ENCODE measurements at regions not wholly inside any gene's neighbourhood (a gene's known extent, or its start where the extent isn't known, plus 50 kb on each side); places are given as distances from the start of the nearest gene placed in this dataset.

DNA sequence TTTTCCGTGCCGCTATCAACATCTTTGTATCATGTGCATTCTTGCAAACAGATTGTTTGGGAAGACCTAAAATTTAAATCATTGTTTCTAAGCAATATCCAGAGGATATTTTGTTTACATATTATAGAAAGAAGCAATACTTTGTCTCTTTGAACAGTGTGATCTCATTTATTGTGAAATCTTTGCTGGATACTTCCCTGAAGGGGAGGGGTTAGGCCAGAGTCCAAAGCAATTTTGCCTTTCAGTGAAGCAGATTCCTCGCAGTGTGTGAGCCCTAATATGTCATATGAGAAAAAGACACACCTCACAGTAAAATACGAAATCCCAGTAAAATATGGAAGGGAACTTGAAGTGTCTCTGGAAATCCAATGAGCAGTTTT lies 158.7 kb upstream of the SLCO3A1 start:
- TF ChIP-seq, protein P1, sequence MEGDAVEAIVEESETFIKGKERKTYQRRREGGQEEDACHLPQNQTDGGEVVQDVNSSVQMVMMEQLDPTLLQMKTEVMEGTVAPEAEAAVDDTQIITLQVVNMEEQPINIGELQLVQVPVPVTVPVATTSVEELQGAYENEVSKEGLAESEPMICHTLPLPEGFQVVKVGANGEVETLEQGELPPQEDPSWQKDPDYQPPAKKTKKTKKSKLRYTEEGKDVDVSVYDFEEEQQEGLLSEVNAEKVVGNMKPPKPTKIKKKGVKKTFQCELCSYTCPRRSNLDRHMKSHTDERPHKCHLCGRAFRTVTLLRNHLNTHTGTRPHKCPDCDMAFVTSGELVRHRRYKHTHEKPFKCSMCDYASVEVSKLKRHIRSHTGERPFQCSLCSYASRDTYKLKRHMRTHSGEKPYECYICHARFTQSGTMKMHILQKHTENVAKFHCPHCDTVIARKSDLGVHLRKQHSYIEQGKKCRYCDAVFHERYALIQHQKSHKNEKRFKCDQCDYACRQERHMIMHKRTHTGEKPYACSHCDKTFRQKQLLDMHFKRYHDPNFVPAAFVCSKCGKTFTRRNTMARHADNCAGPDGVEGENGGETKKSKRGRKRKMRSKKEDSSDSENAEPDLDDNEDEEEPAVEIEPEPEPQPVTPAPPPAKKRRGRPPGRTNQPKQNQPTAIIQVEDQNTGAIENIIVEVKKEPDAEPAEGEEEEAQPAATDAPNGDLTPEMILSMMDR (IDR thresholded peaks at IDR 0.05) = no peak
- Mint-ChIP-seq H3K9me3 (no peaks in the 10 kb centered on the region), H3K36me3 (ENCODE audit: low read depth) (no peaks in the 10 kb centered on the region), H3K27me3 (ENCODE audit: low read depth, poor library complexity) (peaks cover 2% of the 10 kb centered on the region), H3K27ac (no peak overlapping the region), H3K4me1 (peaks cover 17% of the 10 kb centered on the region), H3K4me3 (no peak overlapping the region)
- DNase-seq = no peak

DNA sequence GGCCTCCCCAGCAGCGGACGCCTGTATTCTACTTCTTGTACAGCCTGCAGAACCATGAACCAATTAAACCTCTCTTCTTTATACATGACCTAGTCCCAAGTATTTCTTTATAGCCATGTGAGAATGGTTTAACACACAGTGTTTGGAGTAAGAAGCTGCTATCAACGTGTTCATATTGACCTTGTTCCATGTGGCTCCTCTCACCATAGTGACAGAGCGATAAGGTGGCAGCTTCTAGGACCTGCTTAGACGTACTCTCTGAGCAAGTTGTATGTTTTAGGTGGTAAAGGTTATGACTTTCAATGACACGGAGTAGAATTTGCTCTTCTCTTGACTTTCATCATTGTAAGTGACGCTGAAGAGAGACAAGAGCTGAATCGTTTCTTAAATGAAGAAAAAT lies 157.7 kb upstream of the SLCO3A1 start:
- no peak for DNase-seq
- H3K36me3 Mint-ChIP-seq (ENCODE audit: low read depth) = no peaks in the 10 kb centered on the region
- TF ChIP-seq, protein P1 (IDR thresholded peaks at IDR 0.05) = no peak
- no peaks in the 10 kb centered on the region for H3K9me3 Mint-ChIP-seq
- no peak overlapping the region for H3K27ac Mint-ChIP-seq
- H3K4me1 Mint-ChIP-seq = peaks cover 17% of the 10 kb centered on the region
- no peak overlapping the region for H3K4me3 Mint-ChIP-seq
- peaks cover 2% of the 10 kb centered on the region for H3K27me3 Mint-ChIP-seq (ENCODE audit: low read depth, poor library complexity)

DNA sequence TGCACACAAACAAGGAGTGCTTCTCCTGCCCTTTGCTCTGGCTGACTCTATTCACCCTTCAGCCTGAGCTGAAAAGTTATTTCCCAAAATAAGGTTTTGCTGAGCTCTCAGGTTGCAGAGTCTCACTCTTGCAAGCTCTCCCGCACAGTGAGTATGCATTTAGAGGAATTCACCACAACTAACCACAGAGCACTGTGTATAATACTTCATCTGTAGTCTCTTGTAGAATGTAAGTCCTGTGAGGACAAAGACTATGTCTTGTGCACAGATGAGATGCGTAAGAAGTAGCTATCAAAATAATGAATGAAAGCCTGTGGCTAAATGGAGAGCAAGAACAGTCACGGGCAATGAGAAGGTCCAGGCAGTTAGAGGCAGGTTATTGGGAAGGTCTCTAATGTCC lies 156.5 kb upstream of the SLCO3A1 start:
- H3K27me3 Mint-ChIP-seq (ENCODE audit: low read depth, poor library complexity) = peaks cover 2% of the 10 kb centered on the region
- no peaks in the 10 kb centered on the region for H3K9me3 Mint-ChIP-seq
- TF ChIP-seq, protein P1 (IDR thresholded peaks at IDR 0.05) = no peak
- H3K36me3 Mint-ChIP-seq (ENCODE audit: low read depth) = no peaks in the 10 kb centered on the region
- no peak overlapping the region for H3K4me3 Mint-ChIP-seq
- H3K27ac Mint-ChIP-seq = peak overlapping the region; percentile 73
- no peak for DNase-seq
- H3K4me1 Mint-ChIP-seq = peaks cover 17% of the 10 kb centered on the region

DNA sequence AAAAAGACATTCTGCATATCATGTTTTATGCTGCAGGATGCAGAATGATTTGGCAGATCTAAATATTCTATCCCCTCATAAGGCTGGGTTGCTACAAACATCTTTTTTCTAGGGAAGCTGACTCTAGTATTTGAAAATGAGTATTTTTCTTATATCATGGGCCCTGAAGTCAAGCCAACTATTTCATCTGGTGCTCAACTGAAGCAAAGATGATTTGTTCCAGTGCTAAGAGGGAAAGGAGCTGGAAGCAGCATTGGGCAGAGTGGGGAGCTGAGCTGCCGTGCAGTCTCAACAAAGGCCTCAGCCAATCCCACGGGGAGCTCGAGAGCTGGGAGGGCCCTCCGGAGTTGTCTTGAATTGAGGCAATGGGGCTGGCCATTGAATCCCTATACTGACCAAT lies 155.3 kb upstream of the SLCO3A1 start:
- DNase-seq = no peak
- no peak overlapping the region for H3K4me3 Mint-ChIP-seq
- TF ChIP-seq, protein P1 (IDR thresholded peaks at IDR 0.05) = no peak
- no peak overlapping the region for H3K27ac Mint-ChIP-seq
- H3K27me3 Mint-ChIP-seq (ENCODE audit: low read depth, poor library complexity) = no peaks in the 10 kb centered on the region
- H3K36me3 Mint-ChIP-seq (ENCODE audit: low read depth) = no peaks in the 10 kb centered on the region
- H3K9me3 Mint-ChIP-seq = no peaks in the 10 kb centered on the region
- peaks cover 23% of the 10 kb centered on the region for H3K4me1 Mint-ChIP-seq

DNA sequence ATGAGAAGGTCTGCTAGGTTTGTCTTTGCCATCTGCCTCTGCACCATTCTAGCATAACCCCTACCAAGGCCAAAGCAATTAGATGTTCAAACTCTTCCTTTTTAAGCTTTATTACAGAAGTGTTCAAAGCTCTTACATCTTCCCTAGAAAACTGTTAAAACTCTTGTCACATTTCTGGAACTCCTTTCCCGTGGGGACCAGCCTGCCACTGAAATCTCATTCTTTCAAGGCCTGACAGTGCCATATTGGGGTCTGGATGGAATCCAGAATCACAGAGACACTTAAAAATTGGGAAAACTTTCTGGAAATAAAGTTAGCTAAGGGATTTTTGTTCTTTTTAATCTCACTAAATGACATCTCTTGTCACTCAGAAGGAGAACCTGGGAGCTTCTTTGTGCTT lies 153.8 kb upstream of the SLCO3A1 start:
- H3K9me3 Mint-ChIP-seq = no peaks in the 10 kb centered on the region
- no peak for DNase-seq
- no peak overlapping the region for H3K27ac Mint-ChIP-seq
- TF ChIP-seq, protein P1 (IDR thresholded peaks at IDR 0.05) = no peak
- H3K27me3 Mint-ChIP-seq (ENCODE audit: low read depth, poor library complexity) = peaks cover 4% of the 10 kb centered on the region
- H3K4me3 Mint-ChIP-seq = no peak overlapping the region
- H3K4me1 Mint-ChIP-seq = peaks cover 23% of the 10 kb centered on the region
- no peaks in the 10 kb centered on the region for H3K36me3 Mint-ChIP-seq (ENCODE audit: low read depth)

DNA sequence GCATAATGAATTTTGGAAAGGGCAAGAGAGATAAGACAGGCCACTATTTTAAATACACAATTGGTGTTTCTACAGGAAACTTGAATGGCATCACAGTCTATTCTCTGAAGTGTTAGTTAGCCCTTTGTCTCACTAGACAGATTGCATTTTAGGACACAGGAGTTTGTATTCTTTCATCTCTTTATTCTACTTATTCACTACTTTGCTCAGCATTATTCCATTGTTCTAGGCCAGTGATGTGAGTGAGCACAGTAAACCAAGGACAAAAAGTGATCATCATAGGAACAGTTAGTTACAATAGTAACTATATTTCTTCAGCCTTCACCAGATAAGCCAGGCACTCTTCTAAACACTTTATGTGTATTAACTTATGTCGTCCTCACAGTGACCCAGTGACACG lies 150.2 kb upstream of the SLCO3A1 start:
- Mint-ChIP-seq H3K4me1 (peaks cover 6% of the 10 kb centered on the region), H3K27me3 (ENCODE audit: low read depth, poor library complexity) (peaks cover 7% of the 10 kb centered on the region), H3K4me3 (no peak overlapping the region), H3K36me3 (ENCODE audit: low read depth) (no peaks in the 10 kb centered on the region), H3K27ac (no peak overlapping the region), H3K9me3 (no peaks in the 10 kb centered on the region)
- DNase-seq = no peak
- TF ChIP-seq, protein P1 (IDR thresholded peaks at IDR 0.05) = no peak
